ENCODE measurements at regions not wholly inside any gene's neighbourhood (a gene's known extent, or its start where the extent isn't known, plus 50 kb on each side); places are given as distances from the start of the nearest gene placed in this dataset.
"Not testable (repeated sequence)": the region's sequence is repeated elsewhere in the genome, so short reads cannot be mapped to it uniquely, and the experiment has no call there.

DNA sequence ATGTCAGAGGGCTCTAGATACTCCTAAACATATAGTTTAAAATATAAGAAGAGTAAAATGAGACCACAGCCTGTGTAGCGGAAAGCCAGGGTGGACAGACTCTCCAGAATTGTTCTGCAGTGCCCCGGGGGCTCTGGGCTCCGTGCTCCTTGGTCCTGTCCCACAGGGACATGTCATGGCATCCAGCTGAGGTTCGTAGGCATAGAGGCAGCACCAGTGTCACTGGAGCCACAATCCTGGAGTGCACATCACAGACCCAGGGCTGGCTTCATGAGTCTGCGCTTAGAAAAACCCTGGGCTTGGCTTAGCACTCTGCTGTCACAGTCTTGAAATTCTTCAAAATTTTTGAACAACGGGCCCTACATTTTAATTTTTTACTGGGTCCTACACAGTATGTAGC, 280.4 kb upstream of the ZNF32 start:
- no peak for DNase-seq (ENCODE audit: low spot score)

GRCh38 chr10:43928425-43928968, 279.8 kb upstream of the ZNF32 start:
- DNase-seq (ENCODE audit: low spot score): no peak

DNA sequence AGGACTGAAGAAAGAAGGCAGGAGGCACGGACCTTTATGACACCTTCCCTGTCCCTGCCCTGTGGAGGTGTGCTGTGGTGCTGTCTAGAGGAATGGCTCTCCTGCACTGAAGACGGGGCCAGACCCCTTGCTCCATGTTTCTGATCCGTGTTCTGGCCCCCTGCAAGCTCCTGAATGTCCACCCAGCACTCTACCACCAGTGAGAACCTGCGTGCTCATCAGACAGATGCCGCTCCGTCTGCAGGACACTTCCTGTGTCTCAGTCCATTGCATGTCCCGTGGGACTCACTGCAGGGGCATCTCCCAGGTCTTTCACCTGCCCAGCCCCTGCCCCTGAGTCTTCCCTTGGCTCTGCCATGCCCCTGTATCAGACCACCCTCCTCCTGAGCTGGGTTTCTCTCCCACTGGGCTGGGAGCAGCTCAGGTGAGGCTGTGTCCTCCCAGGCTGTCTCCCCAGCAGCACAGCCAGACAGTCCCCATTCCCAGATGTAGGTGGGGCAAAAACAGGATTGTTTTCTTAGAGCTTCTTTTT, 278.3 kb upstream of the ZNF32 start:
- no peak for DNase-seq (ENCODE audit: low spot score)

DNA sequence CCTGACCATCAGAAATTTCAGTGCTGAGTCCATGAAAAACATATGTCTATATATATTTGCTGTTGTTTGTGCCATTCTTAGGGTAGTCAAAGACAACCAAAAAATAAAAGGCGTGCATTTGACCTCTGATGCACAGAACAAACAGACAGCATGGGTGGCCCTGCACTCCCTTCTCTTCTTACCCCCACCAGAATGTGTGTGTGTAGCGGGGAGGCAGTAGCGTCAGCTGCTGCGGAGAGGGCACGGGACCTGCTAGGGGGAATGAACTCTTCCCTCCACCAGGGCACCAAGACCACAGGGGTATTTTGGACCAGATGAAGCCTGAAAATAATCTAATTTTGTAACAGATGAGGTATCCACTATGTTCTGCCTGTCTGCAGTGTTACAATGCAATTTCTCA, 277.7 kb upstream of the ZNF32 start:
- DNase-seq (ENCODE audit: low spot score): no peak

DNA sequence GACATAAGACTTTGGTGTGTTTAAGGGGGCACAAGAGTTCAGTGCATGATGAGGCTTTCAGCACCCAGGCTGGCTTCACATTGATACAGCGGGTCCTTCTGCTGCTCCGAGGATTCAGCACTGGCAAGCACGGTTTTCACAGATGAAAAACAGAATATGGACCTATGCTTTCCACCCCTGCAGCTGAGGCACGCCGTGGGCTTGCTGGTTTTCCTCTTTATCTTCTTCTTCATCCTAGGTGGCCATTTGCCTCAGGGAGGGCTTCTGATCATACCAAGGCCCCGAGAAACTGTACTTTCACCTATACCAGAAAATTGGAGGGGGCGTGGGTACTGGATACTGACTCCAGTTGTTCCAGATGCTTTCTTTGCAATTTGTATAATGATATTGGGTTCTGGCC, 277.1 kb upstream of the ZNF32 start:
- DNase-seq (ENCODE audit: low spot score): no peak

DNA sequence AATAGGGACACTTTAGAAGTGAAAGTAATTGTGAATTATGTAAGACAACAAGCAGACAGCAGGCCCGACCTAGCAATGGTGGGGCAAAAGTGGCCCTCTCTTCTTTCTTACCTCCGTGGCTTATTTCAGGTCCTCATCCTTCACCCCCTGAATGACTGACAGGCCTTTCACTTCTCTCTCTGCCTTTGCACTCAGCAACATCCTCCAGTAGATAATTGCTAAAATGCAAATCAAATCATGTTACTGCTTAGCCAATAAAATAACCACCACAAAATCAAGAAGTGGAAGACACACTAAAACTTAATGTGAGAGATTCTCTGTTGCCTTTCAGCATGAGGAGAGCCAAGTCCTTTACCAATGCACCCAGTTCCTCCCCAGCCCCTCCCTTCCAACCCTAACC, 274.6 kb upstream of the ZNF32 start:
- no peak for DNase-seq (ENCODE audit: low spot score)

DNA sequence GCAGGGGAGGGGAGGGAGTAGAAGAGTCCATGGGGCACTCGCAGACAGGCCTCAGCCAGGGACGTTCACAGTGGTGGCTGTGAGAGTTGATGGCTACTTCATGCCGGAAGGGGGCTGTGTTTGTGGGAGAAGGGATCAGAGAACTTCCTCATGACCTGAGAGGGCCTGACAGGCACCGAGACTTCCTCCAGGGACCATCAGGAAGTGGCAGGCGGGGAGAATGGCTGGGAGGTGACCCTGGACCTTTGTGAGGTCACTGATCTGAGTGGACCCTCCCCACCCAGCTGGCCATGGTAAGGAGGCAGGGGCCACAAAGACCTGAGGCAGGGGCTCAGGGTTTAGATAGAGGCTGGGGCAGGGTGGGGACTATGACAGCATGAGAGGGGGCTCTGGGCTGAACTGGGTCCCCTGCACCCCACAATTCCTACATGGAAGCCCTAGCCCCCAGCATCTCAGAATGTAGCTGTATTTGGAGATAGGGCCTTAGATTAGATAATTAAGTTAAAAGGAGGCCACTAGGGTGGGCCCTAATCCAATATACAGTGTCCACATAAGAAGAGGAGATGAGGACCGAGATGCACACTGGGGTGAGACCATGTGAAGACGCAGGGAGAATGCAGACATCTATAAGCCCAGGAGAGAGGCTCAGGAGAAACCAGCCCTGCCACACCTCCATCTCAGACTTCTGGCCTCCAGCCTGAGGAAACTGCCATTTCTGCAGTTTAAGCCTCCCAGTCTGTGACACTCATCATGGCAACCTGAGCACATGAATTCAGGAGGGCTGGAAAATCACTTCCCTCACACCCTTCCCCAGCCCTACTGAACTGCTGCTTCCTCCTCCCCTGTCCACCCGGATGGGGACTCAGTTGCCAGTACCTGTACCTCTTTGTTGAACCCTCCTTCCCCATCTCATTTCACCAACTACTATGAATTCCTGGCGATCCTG, 273.9 kb upstream of the ZNF32 start:
- no peak for DNase-seq (ENCODE audit: low spot score)

DNA sequence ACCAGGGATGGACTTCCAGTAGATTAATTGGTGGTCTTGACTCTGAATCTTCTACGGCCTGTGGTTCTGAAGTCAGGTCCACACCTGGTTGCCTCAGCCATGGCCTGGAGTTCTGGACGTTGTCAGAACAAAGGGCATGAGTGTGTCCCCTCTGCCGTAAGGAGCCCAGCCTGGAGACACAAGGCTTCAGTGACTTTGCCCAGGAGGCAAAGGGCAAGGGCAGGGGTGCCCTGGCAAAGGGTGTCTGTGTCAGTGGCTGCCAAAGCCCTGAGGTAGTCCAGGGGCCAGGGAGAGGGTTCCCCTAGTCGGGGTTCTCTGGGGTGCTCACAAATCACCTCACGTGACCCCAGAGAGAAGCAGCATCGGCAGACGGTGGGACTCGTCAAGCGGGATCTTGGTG, 273.2 kb upstream of the ZNF32 start:
- no peak for DNase-seq (ENCODE audit: low spot score)

DNA sequence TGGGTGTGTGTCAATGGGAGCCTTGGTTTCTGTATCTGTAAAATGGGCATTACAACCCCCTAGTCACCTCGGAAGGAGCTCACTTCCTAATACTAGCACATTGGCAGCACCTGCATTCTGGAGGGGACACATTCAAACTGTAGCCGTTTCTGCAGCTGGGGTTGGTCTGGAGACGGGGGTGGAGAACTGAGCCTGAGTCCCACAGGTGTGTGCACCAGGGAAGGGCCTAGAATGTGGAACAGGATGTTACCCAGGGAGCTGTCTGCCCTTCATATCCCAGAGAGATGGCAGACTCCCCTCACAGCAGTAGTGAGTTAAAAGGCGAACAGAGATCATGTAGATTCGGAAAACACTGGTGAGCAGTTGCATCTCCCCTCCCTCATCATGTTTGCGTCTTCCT, 272.8 kb upstream of the ZNF32 start:
- no peak for DNase-seq (ENCODE audit: low spot score)

DNA sequence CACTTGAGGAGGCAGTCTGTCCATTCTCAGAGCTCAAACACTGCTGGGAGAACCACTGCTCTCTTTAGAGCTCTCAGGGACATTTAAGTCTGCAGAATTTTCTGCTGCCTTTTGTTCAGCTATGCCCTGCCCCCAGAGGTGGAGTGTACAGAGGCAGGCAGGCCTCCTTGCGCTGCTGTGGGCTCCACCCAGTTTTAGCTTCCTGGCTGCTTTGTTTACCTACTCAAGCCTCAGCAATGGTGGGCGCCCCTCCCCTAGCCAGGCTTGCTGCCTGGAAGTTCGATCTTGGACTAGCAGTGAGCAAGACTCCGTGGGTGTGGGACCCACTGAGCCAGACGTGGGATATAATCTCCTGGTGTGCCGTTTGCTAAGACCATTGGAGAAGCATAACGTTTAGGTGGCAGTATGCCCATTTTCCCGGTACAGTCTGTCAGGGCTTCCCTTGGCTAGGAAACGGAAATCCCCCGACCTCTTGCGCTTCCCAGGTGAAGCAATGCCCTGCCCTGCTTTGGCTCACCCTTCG, 271.6 kb upstream of the ZNF32 start:
- not testable (repeated sequence) for DNase-seq (ENCODE audit: low spot score)

- no peak for DNase-seq (ENCODE audit: low spot score)
Measured at GRCh38 chr10:43913676-43914235, 265.1 kb upstream of the ZNF32 start.

GRCh38 chr10:43912469-43912868, 263.8 kb upstream of the ZNF32 start:
- DNase-seq (ENCODE audit: low spot score): no peak

DNA sequence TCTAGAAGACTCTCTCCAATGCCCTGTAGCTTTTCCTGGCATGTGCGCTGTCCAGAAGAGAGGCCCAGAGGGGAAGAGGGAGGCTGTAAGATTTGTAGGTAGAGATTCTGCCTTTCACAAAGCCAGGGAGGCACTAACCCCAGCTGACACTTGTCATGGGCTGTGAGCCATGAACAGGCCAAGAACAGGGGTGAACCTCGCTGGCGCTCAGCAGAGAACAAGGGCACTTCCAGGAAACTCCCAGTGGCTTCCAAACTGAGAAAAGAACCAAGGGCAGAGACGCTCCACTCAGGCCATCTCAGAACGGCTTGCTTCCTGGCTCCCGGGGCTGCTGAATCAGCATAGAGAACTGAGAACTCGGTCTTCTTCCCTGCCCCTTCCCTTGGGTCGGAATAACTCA, 257.8 kb upstream of the ZNF32 start:
- no peak for DNase-seq (ENCODE audit: low spot score)

GRCh38 chr10:43905512-43906236, 257.0 kb upstream of the ZNF32 start:
- peak; percentile 56 for DNase-seq (ENCODE audit: low spot score)

- DNase-seq (ENCODE audit: low spot score): no peak
Measured at GRCh38 chr10:43904844-43905243, 256.2 kb upstream of the ZNF32 start.

DNA sequence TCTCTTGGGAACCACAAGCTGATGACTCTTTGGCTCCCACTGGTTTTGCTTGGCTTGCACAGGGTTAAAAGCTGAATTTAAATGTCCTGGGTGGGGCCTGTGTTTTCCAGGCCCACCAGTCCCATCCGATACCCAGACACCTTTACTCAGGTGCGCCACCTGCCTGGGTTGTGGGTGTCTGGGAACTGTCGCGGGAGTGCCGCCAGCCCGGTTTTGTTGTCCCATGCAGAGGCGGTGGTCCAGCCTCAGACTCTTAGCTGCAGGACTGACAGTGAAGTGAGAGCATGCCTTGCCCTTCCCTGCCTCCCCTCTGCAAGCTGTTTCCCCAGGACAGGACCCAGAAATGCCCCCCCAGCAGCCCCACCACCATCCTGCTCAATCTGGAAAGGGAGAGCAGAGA, 255.6 kb upstream of the ZNF32 start:
- no peak for DNase-seq (ENCODE audit: low spot score)

- DNase-seq (ENCODE audit: low spot score): no peak
Measured at GRCh38 chr10:43903451-43903850, 254.8 kb upstream of the ZNF32 start.

GRCh38 chr10:43902842-43903241, 254.2 kb upstream of the ZNF32 start:
- DNase-seq (ENCODE audit: low spot score): no peak

DNA sequence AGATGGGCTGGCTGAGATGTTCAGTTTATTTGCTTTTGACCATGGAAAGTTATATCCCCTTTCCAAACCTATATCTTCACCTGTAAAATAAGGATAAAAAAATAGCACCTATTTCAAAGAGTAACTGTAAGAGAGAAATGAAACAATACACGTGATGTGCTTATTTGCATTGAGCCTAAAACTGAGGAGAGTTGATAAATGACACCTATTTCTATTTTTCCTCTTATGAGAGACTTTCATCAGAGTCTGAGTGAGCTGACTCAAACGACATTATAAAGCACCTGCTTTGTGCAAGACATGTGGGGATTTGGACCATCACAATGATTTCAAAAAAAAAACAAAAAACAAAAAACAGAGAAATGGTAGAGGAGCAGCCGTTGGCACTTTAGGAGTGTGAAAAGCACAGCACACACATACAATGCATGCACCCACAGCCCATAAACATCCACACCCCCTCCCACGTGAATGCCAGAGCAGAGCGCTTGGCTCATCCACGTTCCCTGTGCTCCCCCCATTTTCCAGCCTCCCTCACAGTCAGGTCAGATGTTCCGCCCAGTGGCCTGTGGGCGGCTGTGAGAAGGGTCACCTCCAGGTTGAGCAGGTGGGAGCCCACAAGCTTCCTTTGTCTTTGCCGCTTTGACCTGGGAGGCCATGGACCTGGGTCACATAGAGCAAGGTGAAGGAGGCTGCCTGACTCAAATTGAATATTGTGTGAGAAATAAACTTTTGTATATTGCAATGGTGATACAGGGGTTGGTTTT, 253.2 kb upstream of the ZNF32 start:
- DNase-seq (ENCODE audit: low spot score): no peak

GRCh38 chr10:43901302-43901701, 252.6 kb upstream of the ZNF32 start:
- no peak for DNase-seq (ENCODE audit: low spot score)

DNA sequence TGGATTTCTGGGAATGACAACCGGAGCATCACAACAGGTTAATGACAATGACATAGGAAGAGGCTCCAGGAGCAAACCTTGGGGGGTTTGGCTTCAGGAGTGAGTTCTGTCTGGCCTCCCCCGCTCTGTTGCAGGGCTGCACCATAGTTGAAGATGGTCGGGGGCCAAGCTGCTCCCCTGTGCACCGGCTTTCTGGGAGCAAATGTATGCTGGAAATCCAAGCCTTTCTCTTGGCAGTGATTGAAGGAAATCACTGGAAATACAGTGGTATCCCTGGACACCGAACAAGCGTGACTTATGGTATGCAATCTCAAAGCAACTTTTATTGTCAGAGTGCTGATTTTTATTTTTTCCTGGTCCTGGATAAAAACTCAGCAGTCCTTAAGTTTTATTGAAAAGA, 251.9 kb upstream of the ZNF32 start:
- no peak for DNase-seq (ENCODE audit: low spot score)

All from AG08395 (cell line).